SK-N-SH treated with all-trans-retinoic acid at 6 μM for 48 hours (cell line): ENCODE measurements at regions not wholly inside any gene's neighbourhood (a gene's known extent, or its start where the extent isn't known, plus 50 kb on each side); places are given as distances from the start of the nearest gene placed in this dataset.

Experiments
- BACH2 ChIP-seq: fragments of 250-450 bp; sonication (Bioruptor Pico); IDR thresholded peaks from 2 replicates; pipeline ENCODE4 v1.9.0; 2021; ENCODE audit warnings: mild to moderate bottlenecking, borderline replicate concordance
- TCF4 ChIP-seq: fragments of 250-450 bp; sonication (Bioruptor Pico); IDR thresholded peaks from 2 replicates; pipeline ENCODE4 v1.8.0; 2021; ENCODE audit warnings: mild to moderate bottlenecking, moderate library complexity, borderline replicate concordance
- ZFP30 ChIP-seq: fragments of 450-650 bp; formaldehyde crosslinking; IDR thresholded peaks from 2 replicates; pipeline ENCODE4 v1.5.0; 2022; ENCODE audit warnings: mild to moderate bottlenecking, moderate library complexity

GRCh38 chr3:66898155-66898554, 100.0 kb upstream of the KBTBD8 start:
- TF ChIP-seq BACH2 = no peak
- TF ChIP-seq ZFP30 (CRISPR knock-in tag) = no peak
- TF ChIP-seq TCF4 = no peak
